SKM-1 (cell line): ENCODE measurements at regions not wholly inside any gene's neighbourhood (a gene's known extent, or its start where the extent isn't known, plus 50 kb on each side); places are given as distances from the start of the nearest gene placed in this dataset.
"Not testable (repeated sequence)": the region's sequence is repeated elsewhere in the genome, so short reads cannot be mapped to it uniquely, and the experiment has no call there.

Experiments used
- DNase-seq: peaks from one replicate; lab custom pipeline; 2025; ENCODE audit not compliant: unreplicated experiment; lab: John Stamatoyannopoulos, UW

- no peak for DNase-seq
Observed at GRCh38 chr5:135100011-135100410, 66.0 kb upstream of the PITX1 start.

DNA sequence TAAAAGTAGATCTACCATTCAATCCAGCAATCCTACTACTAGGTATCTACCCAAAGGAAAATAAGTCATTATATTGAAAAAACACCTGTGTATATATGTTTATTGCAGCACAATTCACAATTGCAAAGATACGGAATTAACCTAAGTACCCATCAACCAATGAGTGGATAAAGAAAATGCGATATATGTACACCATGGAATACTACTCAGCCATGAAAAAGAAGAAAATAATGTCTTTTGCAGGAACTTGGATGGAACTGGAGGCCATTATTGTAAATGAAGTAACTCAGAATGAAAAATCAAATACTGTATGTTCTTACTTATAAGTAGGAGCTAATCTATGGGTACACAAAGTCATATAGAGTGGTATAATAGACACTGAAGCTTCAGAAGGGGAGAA is 63.4 kb upstream of the PITX1 start:
- DNase-seq: no peak

- DNase-seq: no peak
Observed at GRCh38 chr5:135095871-135096270, 61.8 kb upstream of the PITX1 start.

GRCh38 chr5:135095052-135095715 is 61.2 kb upstream of the PITX1 start:
- DNase-seq: no peak

- no peak for DNase-seq
Observed at GRCh38 chr5:135094339-135095051, 60.5 kb upstream of the PITX1 start.

- DNase-seq: not testable (repeated sequence)
Observed at GRCh38 chr5:135093483-135093882, 59.5 kb upstream of the PITX1 start.

GRCh38 chr5:135092476-135092875 is 58.4 kb upstream of the PITX1 start:
- DNase-seq: no peak

- DNase-seq: no peak
Observed at GRCh38 chr5:135091286-135091685, 57.3 kb upstream of the PITX1 start.

DNA sequence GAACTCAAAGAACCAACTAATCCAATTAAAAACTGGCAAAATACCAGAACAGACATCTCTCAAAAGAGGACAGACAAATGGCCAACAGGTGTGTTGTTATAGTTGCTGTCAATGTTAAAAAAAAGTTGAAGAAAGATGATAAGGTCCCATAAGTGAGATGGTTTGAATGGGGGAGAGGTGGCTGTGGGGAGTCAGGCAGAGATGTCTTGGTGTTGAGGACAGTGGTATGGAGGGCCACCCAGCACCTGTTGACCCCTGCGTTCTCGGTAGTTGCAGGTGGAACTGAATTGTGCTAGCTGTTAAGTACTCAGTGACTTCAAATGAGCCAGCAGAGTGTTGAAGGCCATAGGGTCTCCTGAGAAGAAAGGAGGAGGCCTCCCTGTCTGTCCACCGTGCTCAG is 55.9 kb upstream of the PITX1 start:
- no peak for DNase-seq

DNA sequence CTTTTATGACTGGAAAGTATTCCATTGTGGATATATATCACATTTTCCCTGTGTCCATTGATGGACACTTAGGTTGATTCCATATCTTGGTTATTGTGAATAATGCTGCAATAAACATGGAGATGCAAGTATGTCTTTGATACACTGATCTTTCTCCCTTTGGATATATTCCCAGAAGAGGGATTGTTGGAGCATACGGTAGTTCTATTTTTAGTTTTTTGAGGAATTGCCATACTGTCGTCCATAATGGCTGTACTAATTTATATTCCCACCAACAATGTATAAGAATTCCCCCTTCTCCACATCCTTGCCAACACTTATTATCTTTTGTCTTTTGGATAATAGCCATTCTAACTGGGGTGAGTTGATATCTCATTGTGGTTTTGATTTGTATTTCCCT is 54.9 kb upstream of the PITX1 start:
- no peak for DNase-seq

- no peak for DNase-seq
Observed at GRCh38 chr5:135087950-135088349, 53.9 kb upstream of the PITX1 start.

DNA sequence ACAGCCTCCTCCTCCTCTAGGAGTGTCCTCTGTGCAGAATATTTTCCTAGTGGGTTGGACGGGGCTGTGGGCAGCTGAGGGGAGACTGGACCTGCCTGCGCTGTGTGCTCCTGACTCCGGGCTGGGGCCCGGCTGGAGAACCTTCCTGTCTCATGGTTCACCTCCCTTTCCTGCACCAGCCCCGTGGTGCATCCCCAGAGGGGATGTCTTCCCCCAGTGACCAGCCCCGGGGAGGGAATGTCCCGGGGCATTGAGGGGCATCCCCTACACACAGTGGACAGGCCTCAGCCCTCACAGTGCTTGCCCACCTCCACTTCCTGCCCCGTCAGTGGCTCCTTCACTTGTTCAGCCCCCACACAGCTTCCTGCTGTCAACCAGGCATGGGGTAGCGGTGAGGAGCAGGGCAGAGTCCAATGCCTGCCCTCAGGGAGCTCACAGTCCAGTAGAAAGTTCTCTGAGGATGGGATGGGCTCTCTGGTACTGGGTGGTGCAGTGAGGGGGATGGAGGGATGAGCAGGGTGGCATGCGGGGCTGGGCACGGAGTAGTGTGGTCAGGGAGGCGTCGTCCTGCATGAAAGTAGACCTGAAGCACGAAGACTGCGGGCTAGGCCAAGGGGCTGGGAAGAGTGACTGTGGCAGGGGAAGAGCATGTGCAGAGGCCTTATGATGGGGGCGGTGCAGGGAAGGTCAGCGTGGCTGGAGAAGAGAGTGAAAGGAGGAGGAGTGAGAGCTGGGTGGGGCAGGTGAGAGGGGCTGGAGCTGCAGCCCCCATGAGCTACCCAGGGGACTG is 52.1 kb upstream of the PITX1 start:
- no peak for DNase-seq

- DNase-seq: no peak
Observed at GRCh38 chr5:135085133-135085935, 51.3 kb upstream of the PITX1 start.
